Activated CD4-positive, alpha-beta T cell treated with anti-CD3 and anti-CD28 coated beads, Interleukin-2, amount 50 U/mL, for 16 hours (primary cell): ENCODE measurements at regions not wholly inside any gene's neighbourhood (a gene's known extent, or its start where the extent isn't known, plus 50 kb on each side); places are given as distances from the start of the nearest gene placed in this dataset.

Source experiments
- DNase-seq: peaks from one replicate; pipeline ENCODE4 v3.0.0-alpha.2; 2020

DNA sequence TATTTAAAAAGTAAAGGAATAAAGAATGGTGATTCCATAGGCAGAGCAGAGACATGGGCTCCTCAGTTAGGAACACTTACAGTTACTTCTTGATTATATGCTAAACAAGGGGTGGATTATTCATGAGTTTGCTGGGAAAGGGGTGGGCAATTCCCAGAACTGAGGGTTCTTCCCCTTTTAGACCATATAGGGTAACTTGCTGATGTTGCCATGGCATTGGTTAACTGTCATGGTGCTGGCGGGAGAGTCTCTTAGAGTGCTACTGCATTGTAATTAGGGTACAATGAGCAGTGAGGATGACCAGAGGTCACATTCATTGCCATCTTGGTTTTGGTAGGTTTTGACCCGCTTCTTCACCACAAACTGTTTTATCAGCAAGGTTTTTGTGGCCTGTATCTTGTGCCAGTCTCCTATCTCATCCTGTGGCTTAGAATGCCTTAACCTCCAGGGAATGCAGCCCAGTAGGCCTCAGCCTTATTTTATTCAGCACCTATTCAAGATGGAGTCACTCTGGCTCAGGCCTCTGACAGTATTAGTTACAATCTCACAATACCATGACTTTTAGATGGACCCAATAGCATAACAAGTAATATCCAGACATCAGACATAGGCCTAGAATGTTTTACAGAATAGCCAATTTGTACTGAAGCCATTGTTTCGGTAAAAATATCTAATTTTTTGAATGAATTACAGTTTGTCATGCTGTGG, 106.8 kb downstream of the ZBTB18 start:
- no peak for DNase-seq

DNA sequence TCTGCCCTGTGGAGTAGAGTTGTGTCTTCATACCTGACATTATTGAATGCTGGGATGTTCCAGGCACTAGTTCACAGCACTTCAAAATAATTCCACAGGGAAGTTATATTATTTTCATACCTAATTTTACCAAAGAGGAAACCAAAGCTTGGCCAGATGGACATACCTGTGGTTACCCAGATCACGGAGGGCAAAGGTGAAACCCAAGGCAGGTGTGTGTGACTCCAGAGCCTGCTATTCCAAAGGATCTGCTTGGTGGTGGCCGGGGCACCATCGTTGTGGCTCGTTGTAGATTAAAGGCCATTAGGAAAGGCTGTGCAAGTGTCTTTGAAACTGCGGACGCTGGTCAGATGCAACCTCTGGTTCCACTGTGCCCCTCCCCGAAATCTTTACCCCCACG, 108.6 kb downstream of the ZBTB18 start:
- no peak for DNase-seq

DNA sequence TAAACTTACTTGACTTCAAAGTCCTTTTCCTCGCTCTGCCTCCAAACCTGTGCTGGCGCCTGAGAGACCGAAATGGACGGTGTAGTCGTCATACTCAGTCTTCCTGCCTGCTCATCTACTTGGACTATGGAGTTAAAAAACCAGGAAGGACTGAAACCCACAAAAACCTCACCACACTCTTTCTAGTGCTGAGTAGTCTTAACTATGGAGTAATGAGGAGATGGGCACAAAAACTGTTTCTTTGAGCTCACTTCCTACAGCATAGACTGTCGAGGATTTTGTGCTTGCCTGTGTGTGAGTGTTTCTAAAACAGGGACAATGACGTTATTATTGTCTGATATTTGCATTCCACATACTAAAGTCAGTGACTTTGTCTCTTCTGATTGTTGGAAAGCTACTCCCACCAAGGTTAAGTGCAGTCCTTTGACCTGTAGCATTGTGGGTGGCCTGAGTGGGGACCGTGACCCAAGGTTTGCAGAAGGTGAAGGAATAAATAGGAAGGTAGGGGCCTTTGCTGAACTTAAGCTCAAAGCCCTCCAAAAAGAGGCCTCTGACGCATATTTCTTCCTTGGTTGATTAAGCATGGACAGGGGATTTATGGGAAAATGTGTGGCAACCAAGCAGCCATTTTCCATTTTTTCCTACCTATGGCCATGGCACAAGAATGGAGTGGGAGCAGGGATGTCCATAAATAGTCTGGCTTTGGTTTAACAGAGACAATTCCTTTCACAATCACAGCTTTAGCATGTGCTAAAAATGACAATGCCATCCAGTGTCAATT, 109.6 kb downstream of the ZBTB18 start:
- no peak for DNase-seq

DNA sequence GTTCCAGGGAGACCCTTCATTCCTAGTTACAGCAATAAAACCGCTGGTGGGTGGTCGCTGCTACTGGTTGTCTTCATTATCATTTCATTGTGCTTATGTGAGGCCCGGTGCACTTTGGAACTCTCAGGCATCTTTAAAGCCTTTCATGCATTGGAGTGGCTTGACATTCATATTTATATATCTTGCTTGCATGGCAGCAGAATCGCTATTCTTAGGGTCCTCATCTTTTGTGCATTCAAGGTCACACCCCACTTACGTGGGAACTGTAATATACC, 110.1 kb downstream of the ZBTB18 start:
- DNase-seq: no peak

DNA sequence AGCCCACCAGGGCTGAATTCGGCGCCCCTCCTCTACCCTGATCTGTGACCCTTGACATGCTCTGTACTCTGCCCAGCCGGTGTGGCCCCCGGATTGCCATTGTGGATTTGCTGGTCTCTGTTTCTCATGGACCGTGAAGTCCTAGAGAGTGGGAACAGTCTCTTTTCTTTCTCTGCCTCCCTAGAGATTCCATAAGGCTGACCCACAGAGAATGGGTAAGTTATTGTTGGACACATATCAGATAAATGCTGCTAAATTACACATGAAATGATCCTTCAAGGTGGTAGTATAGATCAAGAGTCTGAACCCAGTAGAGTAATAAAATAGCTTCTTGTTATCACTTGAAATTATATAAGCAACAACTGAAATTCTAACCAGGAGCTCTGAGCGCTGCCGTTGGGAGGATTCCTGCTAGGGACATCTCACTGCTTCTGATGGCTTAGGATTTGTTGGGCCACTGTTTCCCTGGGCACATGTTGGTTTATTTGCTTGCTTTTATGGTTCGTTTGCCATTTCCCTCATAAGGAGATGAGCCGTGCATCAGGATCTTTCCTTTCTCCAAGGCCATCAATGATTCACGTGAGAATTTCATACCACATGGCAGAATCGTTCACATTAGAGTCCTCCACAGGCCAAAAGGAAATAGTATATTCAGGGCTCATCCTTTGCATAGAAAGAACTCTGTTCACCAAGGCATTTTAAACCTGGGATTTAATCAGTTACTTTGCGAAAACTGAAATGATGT, 111.9 kb downstream of the ZBTB18 start:
- DNase-seq: no peak

DNA sequence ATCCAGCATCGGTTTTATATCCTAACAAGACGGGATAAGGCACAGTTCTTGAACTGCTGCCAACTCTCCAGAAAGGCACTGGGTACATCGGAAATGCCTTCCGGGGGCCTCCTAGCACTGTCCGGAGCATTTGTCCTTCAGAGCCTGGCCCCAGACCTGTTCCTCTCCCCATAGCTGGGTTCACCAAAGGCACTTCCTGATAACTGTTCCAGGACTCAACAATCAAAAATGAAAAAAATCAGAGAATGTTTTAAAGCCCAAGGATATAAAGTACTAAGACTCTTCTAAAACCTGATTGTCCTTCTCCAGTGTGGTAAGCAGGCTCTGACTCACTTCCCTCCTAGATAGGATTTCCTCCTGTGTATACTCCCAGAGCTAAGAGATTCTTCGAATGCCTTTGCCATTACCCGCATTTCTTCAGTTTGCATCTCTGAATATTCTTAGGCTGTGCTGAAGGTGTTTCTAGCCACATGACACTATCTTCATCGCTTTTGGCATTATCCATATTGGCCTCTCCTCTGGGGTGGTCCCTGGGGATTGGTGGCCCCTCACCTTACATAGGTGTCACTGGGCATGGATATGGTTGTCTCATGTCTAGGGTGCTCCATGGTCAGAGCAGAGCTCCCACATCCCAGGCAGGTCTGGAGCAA, 112.9 kb downstream of the ZBTB18 start:
- no peak for DNase-seq

DNA sequence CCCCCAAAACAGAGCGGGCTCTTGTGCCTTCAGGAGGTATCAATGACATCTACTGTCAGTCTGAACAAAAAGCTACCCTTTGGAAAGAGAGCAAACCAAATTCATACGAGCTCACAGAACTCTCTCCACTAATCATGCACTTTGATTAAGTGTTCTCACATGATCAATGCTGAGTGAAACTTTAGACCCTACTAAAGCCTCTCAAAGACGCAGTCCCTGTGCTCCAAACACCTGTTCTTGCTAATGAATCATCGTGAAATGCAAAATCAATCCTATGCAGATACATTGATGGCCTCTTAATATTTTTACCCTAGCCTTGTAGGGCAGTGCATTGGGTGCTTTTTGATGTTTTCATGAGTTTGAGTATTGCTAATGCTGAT, 113.4 kb downstream of the ZBTB18 start:
- no peak for DNase-seq

DNA sequence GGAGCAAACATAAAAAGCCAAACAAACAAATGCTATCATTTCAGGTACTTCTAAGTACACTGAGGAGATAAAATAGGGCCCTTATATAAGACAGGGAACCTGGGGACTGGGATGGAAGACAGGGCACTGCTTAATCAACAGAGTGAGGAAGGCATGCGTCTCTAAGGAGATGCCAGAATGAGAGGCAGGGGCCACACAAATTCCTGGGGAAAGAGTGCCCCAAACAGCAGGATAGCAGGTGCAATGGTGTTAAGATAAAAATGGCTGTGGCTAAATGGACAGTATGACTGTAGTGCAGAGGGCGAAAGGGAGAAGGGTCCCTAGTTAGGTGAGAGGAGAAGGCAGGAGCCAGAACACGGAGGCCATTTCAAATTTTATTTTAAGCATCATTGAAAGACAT, 113.9 kb downstream of the ZBTB18 start:
- DNase-seq: no peak

DNA sequence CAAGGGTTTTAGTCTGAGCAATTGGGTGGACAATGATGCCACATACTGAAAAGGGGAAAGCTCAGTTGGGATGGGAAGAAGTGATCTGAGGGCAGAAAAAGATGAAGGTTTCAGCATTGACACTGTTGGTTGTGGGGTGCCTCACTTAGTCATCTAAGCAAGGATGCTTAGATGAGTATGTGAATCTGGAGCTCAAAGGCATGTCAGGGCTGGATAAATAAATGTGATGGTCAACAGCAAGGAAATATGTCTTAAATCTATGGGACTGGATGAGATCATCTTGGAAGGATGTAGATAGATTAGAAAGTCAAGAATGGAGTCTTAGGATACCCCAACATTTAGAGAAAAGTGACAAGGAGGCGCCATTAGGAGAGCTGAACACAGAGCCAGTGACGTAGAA, 114.6 kb downstream of the ZBTB18 start:
- DNase-seq: no peak

DNA sequence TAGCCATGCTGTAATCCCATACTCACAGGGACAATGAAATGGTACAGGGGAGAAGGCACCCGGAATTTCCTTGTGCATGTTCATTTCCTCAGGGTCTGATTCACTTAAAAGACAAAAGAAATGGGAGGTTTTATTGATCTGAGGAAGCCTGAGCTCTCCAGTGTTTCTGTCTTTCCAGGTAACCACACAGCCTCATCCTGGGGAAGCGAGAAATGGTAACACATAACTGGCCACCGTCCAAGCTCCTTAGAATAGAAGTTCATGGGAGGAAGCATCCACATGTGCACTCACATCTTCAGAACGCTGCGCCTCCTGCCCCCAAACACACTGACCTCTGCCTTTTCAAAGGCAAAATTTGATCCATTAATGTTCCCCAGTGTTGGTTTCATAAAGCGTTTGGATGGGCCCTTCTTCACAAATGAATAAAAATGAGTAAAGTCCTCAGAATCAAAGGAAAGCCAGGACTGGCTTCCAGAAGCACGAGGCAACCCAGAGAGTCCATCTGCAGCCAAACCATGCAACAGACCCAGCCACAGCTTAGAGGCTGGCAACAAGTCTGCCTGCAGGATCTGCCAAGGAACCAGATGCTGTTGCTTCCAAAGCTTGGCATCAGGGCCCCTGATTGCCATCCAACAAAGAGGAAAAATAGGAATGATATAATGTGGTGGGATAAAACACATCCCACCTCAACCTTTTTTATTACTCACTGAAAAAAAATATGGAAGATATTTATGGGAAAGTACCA, 120.3 kb downstream of the ZBTB18 start:
- no peak for DNase-seq

DNA sequence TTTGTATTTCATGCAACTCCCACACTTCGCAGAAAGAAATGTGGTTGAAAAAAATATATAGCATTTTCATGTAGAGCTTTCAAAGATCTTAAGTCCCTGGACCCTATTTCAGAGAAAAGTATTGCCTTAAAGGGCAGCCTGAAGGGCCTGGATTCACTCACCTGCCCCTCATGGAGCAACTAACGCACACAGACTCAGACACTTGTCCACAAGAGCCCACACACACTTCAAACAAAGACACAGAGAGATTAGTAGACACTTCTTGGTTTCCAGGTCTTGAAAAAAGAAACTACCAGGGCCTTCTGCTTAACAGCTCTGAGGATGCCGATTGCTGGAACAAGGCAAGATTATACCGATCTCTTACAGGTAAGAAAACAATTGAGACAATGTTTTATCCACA, 122.2 kb downstream of the ZBTB18 start:
- DNase-seq: no peak

DNA sequence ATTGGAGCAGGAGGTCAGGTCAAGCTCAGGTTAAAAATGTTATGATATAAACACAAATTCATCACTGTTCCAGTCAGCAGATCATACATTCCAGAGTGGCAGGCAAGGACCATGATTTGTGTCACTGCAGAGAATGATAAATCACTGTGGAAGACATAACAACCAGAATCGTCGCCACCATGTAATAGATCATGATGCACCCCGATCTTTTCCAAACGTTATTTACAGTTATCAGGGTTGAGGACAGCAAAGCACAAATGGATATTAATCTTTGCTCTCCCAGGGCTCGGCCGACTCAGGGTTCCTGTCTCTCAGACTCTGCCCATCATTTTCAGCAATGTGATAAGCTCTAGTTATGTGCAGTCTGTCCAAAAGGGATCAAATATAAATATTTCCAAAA, 122.7 kb downstream of the ZBTB18 start:
- no peak for DNase-seq

DNA sequence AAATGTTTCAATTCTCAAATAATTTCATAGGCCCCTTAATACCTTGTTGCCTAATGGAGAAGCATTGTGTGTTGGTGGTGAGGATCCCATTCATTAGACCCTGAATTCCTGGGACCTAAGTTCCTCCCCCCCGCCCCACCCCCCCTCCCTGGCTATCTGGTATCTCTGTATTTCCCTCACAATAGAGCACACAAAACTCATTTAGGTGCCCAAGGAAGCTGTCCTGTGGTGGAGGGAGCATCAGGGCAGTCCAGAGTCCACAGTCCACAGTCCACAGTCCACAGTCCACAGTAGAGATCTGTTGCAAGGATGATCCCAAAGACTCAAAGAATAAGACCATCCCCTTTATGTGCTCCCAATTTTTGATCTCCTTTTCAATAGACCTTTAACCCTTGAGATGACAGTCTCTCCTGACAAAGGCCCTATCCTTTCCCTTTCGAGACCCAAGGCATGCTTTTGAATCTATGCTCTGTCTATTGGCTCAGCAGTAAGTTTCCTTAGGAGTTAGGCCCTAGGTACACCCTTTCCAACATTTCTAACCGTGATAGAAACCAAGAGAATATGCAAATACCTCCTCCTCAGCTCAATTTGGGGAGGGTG, 123.9 kb downstream of the ZBTB18 start:
- no peak for DNase-seq

DNA sequence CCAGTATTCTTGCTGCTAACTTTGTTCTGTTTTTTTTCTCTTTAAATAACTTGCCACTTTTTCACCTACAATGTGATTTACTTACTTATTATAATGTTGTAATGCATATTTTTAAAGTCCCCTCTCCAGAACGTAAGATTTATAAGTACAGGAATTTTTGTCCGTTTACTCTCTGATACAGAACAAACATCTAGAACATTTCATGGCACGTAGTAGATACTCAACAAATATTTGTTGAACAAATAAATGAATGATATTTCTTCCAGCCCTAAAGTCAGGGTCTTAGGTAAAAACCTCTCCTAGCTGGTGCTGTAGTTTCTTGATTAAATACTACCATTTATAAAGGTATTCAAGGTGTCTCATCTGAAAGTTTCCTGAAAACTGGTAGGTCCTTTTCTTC, 125.1 kb downstream of the ZBTB18 start:
- no peak for DNase-seq

DNA sequence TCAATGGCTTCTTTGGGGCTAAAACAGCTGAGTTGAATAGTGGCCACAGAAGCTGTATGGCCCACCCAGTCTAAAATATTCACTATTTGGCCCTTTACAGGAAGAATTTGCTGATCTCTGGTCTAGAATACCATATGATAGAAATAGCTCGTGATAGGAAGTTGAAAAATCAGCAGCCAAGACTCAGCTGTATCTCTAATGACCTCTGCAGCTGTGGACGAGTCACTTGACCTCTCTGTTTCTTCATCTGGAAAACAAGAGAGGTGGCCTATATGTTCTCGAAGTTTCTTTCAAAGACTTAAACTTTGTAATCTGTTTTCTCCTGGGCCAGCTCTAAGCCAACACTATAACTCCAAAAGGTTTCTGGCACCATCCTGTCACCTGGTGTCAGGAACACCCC, 129.2 kb downstream of the ZBTB18 start:
- no peak for DNase-seq

DNA sequence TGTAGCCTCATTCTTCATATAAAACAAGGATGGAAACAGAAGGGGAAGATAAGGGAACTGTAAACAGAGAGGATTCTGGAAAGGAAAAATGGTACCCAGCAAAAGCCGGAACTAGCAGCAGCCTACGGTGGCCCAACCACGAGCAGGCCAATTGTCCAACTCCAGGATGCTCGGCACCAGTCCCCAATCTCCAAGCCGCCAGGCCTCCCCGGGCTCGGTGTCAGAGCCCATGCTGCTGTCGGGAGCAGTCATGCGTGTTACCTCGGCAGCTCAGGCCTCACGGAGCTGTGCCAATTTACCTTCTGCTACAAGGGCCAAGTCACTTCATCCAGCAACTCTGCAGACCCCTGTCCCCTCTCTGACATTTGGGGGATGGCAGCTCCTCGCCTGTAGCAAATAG, 130.8 kb downstream of the ZBTB18 start:
- no peak for DNase-seq

DNA sequence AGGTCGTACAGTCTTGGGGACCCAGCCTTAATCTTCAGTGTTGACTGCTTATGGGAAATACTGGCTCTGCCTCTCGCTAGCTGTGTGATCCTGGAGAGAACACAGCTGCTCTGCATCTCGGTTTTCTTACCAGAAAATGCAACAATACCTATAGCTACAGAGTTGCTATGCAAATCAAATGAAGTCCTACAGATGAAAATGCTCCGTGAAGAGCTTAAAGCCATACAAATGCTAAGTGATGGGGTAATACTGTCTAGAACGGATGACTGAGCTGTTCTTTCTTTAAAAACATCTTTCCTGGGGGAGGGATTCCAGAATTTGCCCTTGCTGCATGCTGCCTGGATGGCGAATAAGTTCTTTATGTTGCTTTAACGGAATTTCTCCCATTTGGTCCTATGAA, 132.0 kb downstream of the ZBTB18 start:
- no peak for DNase-seq

DNA sequence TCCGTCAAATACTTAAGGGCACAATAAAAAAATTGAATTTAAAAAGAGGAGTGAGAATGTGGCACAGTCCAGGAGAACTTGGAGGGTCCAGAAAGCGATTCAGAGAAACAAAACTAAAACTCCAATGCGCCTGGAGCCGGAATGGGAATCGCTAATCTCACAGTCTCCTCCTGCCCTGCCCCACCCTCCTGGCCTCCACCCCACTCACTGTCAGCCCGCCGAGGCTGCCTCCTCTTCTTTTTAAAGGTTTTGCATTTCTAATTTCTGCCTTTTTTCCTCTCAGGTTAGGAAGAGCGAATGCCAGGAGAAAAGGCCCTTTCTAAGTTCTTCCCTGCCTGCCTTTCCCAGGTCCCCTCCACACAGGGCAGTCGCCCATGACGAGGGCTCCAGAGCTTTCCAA, 135.3 kb downstream of the ZBTB18 start:
- DNase-seq: no peak

DNA sequence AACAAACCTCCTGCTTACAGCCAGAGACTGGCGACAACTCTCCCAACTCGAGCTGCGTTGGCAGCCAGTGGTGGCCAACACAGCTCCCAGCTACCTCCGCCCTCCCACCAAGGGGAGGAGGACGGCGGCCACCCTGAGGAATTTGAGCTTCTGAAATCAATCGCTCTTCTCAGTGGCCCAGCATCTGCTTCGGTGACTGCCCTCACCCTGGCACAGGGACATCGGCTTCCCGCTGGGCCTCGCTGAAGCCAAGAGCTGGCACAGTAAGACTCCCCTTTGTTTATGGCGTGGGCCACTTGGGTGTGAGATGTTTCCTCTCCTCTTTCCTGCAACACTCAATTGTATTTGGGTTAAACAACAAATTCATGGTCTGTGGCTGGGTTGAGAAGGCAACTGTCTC, 136.2 kb downstream of the ZBTB18 start:
- no peak for DNase-seq

DNA sequence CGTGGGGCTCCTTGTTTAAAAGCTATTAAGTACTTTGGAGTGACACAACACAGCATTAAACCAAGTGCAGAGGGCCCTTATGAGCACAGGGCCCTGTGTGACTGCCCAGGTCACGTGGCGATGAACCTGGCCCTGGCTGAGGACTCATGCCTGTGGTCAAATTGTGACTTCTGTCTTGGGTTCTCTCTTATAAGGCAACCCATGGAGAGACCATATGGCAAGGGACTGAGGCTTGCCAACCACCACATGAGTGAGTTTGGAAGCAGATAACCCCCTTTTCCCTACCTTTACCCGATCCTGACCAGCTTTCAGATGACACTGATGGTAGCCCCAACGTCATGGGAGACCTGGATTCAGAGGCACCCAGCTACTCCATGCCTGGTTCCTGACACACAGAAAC, 140.5 kb downstream of the ZBTB18 start:
- no peak for DNase-seq

DNA sequence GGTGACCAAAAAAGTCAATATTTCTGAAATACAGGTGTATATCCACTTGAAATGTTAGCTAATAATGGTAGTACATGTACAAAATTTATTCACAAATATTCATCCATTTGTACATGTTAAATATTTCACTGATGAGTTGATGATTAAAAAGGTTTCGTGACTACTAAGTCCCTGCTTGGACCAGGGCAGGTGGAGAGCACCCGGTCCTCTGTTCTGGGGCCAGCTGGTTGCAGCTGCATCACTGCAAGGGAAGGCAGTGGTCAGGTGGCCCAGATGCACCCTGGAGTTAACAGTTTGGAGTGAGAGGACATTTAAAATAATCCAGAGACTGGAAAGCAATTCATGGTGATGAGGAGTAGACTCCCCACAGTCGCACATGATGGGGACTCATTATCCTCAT, 141.2 kb downstream of the ZBTB18 start:
- DNase-seq: no peak

DNA sequence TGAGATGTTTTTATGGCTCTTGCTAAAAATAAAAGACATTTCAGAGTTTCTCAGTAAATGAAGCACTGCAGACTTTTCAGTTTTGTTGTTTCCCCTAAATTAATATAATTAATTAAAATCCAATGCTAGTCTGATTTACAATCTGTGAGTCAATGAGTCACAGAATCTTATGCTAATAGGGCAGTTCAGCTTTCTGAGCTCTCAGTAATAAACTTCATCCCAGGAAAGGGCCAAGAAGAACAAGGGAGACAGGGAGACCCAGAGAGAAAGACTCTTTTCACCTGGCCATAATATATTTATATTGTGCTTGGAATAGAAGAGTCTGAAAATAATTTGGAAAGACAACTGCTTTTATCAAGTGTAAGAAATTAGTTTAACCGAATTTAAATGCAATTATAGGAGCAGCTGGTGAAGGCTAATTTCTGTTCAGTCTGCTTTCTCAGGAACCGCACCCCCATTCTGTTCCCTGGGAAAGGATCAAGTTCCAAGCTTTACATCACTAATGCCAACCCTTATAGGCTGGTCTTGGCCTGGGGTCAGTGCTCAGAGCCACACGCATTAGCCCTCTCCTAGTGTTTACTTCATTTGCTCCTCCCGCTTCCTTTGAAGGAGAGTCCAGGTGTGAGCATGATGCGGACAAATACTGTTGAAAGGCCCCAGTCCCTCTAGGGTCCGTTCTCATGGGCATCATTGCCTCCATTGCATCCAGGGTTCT, 145.6 kb downstream of the ZBTB18 start:
- no peak for DNase-seq
